ENCODE measurements at regions not wholly inside any gene's neighbourhood (a gene's known extent, or its start where the extent isn't known, plus 50 kb on each side); places are given as distances from the start of the nearest gene placed in this dataset.

DNA sequence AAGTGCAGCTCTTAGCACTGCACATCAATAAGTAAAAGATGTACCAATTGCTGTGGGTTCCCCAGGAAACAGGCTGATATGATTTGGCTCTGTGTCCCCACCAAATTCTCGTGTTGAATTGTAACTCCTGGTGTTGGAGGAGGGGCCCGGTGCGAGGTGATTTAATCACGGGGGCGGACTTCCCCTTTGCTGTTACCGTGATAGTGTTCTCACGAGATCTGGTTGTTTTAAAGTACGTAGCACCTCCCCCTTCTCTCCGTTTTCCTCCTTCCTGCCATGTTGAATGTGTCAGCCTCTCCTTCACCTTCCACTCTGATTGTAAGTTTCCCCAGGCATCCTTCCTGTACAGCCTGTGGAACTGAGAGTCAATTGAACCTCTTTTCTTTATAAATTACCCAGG is 93.2 kb upstream of the ACTBL2 start:
- TF ChIP-seq EZH2 (IDR thresholded peaks at IDR 0.05) (no peak), EZH2phosphoT487 (IDR thresholded peaks at IDR 0.05) (no peak)
- TF ChIP-seq, protein P1, sequence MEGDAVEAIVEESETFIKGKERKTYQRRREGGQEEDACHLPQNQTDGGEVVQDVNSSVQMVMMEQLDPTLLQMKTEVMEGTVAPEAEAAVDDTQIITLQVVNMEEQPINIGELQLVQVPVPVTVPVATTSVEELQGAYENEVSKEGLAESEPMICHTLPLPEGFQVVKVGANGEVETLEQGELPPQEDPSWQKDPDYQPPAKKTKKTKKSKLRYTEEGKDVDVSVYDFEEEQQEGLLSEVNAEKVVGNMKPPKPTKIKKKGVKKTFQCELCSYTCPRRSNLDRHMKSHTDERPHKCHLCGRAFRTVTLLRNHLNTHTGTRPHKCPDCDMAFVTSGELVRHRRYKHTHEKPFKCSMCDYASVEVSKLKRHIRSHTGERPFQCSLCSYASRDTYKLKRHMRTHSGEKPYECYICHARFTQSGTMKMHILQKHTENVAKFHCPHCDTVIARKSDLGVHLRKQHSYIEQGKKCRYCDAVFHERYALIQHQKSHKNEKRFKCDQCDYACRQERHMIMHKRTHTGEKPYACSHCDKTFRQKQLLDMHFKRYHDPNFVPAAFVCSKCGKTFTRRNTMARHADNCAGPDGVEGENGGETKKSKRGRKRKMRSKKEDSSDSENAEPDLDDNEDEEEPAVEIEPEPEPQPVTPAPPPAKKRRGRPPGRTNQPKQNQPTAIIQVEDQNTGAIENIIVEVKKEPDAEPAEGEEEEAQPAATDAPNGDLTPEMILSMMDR (IDR thresholded peaks at IDR 0.05), result no peak
